NAMALWA (cell line): ENCODE measurements at regions not wholly inside any gene's neighbourhood (a gene's known extent, or its start where the extent isn't known, plus 50 kb on each side); places are given as distances from the start of the nearest gene placed in this dataset.

ENCODE experiments used
- DNase-seq: peaks from one replicate; pipeline ENCODE4 v3.0.0-alpha.2; 2015; ENCODE audit warnings: low spot score

GRCh38 chr4:3669553-3669949 lies 96.6 kb upstream of the ADRA2C start:
- DNase-seq, result no peak

DNA sequence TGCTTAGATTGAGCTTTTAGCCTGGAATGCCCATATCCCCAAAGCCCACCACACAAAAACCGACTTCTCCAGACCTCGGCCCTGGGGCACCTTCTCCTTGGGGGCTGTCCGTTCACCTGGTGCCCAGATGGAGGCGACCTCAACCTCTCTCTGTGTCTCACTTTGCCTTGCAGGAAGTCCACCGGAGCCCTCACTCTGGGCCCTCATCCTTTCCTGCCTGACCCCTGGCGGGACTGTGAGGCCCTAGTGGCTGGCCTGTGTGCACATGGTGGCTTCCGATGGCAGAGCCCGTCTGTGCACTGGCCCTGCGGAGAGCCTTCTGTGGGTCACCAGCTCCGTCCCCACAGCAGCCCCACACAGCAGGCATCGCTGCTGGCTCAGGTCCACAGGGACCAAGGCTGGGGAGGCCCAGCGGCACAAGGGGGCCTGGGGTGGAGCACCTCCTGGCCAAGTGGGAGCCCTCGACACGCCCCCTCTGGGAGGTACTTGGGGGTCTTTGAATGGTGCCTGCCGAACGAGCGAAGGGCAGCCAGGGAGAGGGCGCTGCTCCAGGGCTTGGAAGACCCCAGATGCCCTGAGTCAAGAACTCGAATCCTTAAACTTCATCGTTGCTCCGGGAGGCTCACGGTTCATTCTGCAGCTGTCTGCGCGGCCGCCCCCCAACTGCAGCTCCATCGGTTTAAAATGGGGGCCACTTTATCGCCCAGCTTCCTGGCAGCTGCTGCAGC lies 97.2 kb upstream of the ADRA2C start:
- no peak for DNase-seq

DNA sequence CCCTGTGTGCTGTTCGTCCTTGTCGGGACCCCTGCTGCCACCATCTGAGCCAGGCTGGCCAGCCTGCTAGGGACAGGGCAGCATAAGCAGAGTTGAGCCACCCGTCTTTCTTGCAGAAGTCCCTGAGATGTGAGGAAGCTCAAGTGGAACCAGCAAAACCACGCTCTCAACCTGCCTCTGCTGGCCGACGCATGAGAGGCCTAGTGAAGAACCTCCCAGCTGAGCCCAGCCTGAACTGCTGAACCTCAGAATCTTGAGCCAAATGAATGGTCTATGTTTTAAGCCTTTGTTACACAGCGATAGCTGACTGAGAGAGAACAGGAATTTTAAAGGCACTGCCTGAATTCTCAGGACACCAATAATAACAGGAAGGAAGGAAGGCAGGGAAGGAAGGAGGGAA lies 98.9 kb upstream of the ADRA2C start:
- no peak for DNase-seq

- DNase-seq, result peak; percentile 84
Measured at GRCh38 chr4:3666263-3666662, 99.9 kb upstream of the ADRA2C start.

GRCh38 chr4:3665360-3665891 lies 100.8 kb upstream of the ADRA2C start:
- no peak for DNase-seq

GRCh38 chr4:3663791-3664190 lies 102.4 kb upstream of the ADRA2C start:
- peak; percentile 62 for DNase-seq

DNA sequence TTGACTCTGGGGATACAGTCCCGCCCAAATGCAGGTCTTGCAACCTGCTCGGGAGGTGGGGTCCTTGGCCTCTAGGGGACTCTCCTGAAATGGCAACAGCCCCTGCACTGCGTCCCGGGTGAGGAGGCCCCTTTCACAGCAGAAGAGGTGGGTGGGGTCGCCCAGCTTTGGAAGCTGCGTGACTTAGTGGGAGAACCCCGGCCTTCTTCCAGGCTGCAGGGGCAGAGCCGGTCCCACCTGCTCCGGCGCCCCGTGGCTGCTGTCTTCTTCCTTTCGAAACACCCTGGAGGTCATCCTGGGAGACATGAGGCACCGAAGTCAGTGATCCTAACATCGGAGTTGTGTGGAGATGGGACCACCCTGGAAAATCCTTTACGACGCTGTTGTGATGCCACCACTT lies 103.7 kb upstream of the ADRA2C start:
- DNase-seq, result no peak

GRCh38 chr4:3661989-3662388 lies 104.2 kb upstream of the ADRA2C start:
- no peak for DNase-seq

DNA sequence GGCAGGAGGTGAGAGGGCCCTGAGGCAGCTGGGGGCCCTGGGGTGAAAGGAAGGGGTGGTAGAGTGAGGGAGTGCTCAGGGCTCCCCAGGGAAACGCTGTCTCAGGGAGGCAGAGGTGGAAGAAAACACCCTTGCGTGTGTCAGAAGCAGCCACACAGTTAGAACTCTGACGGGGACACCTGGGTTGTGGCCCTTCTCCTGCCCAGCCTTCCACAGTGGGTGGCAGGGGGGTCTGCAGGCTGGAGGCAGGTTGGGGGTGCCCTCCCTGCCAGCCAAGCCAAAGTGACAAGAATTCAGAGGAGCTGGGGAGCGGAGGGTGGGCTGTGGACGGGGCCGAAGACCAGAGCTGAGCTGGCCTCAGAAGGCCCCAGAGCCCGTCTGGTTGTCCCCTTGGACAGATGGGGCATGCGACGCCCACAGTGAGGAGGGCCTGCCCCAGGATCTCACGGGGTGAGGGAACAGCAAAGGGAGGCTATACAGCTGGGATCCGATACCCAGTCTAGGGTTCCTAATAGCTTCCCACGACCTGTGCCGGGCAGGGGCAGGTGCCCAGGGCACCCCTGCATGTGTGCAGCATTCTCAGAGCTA lies 105.2 kb upstream of the ADRA2C start:
- DNase-seq, result peak; percentile 58

DNA sequence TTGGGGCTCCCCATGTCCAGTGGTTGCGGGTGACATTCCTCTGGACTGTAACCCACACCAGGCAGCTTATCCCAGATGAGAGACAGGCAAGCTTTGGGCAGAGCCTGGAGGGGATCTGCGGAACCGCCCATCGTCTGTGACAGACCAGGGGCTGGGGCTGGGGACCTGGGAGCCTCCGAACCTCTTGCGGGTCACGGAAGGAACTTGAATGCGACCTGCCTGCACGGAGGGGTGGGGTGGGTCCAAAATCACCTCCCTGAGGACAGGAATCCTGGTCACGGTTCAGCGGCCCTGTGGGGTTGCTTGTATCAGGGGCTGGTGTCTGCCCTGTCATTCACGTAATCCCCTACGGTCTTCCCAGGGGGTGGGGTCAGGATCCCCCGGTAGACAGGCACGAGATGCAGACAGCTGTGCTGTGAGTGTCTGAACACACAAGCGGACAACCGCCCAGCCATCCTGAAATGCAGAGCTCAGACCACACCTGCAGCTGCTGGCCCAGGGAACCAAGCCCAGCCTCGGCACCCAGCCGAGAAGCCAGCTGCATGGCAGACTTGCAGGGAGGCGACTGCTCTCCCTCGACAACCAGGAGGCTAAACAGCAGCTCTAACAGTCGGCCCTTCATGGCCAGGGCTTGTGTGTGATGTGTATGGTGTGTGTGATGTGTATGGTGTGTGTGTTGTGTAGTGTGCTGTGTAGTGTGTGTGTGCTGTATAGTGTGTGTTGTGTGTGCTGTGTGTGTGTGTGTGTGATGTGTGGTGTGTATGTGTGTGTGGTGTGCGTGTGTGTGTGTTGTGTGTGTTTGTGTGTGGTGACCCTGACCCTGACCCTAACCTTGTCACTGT lies 105.9 kb upstream of the ADRA2C start:
- peak; percentile 82 for DNase-seq

- DNase-seq, result no peak
Measured at GRCh38 chr4:3659131-3659530, 107.1 kb upstream of the ADRA2C start.

- no peak for DNase-seq
Measured at GRCh38 chr4:3658530-3658913, 107.7 kb upstream of the ADRA2C start.

GRCh38 chr4:3657902-3658529 lies 108.2 kb upstream of the ADRA2C start:
- DNase-seq, result no peak

GRCh38 chr4:3656416-3657356 lies 109.5 kb upstream of the ADRA2C start:
- DNase-seq, result peak; percentile 50

GRCh38 chr4:3655963-3656362 lies 110.2 kb upstream of the ADRA2C start:
- no peak for DNase-seq

- no peak for DNase-seq
Measured at GRCh38 chr4:3655485-3655884, 110.7 kb upstream of the ADRA2C start.

DNA sequence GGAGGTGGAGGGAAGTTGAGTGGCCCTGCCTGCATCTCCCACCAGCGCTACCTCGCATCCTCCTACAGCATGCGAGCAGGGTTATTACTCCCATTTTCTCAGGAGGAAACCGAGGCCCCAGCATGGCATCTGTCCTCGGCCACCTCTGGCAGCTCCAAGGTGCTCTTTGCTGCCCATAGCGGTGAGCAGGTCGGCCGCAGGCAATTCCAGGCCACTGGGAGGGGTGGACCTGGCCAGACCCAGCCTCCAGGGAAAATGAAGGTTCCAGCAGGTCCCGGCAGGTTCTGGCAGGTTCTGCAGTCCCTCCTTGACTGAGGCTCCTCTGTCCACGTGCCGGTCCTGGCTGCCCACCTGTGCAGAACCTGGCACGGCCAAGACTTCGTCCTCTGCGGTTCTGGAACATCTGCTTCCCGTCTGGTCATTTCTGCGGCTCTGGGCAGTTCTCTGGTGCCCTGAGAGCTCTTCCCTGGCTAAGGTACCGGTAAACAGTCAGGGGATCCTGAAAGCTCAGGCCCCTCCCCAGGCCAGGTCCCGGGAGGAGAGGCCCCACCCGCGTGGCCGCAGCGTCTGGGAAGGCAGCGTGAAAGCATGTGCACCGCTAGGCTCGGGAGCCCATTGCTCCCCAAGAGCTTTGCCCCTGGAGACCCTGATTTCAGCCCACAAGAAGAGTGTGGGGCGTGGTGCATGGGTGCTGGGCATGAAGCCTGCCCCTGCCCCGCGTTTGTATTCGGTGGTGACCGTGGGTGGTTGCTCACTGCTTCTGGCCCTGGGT lies 112.0 kb upstream of the ADRA2C start:
- DNase-seq, result no peak

DNA sequence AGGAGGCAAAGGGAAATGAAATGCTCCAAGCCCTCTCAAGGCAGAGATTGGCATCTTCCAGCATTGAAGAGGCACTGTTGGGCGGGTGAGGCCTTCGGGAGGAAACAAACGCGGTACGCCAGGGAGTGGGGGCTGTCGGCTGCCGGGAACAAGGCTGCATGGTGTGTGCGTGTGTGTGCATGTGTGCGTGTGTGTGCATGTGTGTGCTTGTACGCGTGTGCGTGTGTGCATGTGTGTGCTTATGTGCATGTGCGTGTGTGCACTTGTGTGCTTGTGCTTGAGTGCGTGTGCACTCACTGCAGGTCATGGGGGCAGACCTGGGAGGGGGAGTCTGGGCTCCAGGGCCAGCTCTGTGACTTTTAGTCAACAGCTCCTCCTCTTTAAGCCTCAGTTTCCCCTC lies 113.6 kb upstream of the ADRA2C start:
- no peak for DNase-seq

GRCh38 chr4:3651267-3651845 lies 114.8 kb upstream of the ADRA2C start:
- DNase-seq, result no peak

DNA sequence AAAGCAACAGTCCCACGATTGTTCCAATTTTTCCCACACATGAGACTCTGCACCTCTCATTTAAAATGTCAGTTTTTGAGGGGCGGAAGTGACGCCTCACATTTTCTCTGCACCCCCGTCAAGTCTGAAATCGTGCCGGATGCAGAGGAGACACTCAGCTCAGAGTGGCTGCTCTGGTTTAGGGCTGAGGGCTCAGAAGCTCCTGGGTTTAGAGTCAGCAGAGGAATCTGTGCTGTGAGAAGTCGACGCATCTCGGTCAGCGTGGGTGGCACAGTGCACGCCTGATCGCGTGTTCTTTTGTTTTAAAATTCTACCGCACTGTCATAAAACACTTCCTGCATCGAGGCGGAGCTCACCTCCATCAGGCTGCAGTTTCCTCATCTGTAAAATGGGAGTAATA lies 116.7 kb upstream of the ADRA2C start:
- no peak for DNase-seq
